ENCODE measurements at regions not wholly inside any gene's neighbourhood (a gene's known extent, or its start where the extent isn't known, plus 50 kb on each side); places are given as distances from the start of the nearest gene placed in this dataset.
"Not testable (repeated sequence)": the region's sequence is repeated elsewhere in the genome, so short reads cannot be mapped to it uniquely, and the experiment has no call there.

- no peak for DNase-seq (ENCODE audit: low read depth, low spot score)
Measured at GRCh38 chr2:219832904-219833303, 205.5 kb downstream of the SLC4A3 start.

GRCh38 chr2:219835493-219835892 lies 208.1 kb downstream of the SLC4A3 start:
- DNase-seq (ENCODE audit: low read depth, low spot score): no peak

- no peak for DNase-seq (ENCODE audit: low read depth, low spot score)
Measured at GRCh38 chr2:219836647-219837177, 209.3 kb downstream of the SLC4A3 start.

- DNase-seq (ENCODE audit: low read depth, low spot score): no peak
Measured at GRCh38 chr2:219844401-219845091, 217.1 kb downstream of the SLC4A3 start.

GRCh38 chr2:219848882-219849281 lies 221.5 kb downstream of the SLC4A3 start:
- no peak for DNase-seq (ENCODE audit: low read depth, low spot score)

GRCh38 chr2:219851169-219851568 lies 223.7 kb downstream of the SLC4A3 start:
- DNase-seq (ENCODE audit: low read depth, low spot score): no peak

- DNase-seq (ENCODE audit: low read depth, low spot score): no peak
Measured at GRCh38 chr2:219851801-219852481, 224.5 kb downstream of the SLC4A3 start.

- no peak for DNase-seq (ENCODE audit: low read depth, low spot score)
Measured at GRCh38 chr2:219852626-219853025, 225.2 kb downstream of the SLC4A3 start.

- DNase-seq (ENCODE audit: low read depth, low spot score): no peak
Measured at GRCh38 chr2:219856602-219857001, 229.2 kb downstream of the SLC4A3 start.

GRCh38 chr2:219857751-219858150 lies 230.3 kb downstream of the SLC4A3 start:
- no peak for DNase-seq (ENCODE audit: low read depth, low spot score)

GRCh38 chr2:219861307-219861706 lies 233.9 kb downstream of the SLC4A3 start:
- DNase-seq (ENCODE audit: low read depth, low spot score): no peak

GRCh38 chr2:219864154-219864553 lies 236.7 kb downstream of the SLC4A3 start:
- no peak for DNase-seq (ENCODE audit: low read depth, low spot score)

- no peak for DNase-seq (ENCODE audit: low read depth, low spot score)
Measured at GRCh38 chr2:219868635-219869034, 241.2 kb downstream of the SLC4A3 start.

- no peak for DNase-seq (ENCODE audit: low read depth, low spot score)
Measured at GRCh38 chr2:219870041-219870440, 242.6 kb downstream of the SLC4A3 start.

GRCh38 chr2:219871351-219871750 lies 243.9 kb downstream of the SLC4A3 start:
- no peak for DNase-seq (ENCODE audit: low read depth, low spot score)

- DNase-seq (ENCODE audit: low read depth, low spot score): no peak
Measured at GRCh38 chr2:219875036-219875435, 247.6 kb downstream of the SLC4A3 start.

- not testable (repeated sequence) for DNase-seq (ENCODE audit: low read depth, low spot score)
Measured at GRCh38 chr2:219875986-219876385, 248.6 kb downstream of the SLC4A3 start.

- no peak for DNase-seq (ENCODE audit: low read depth, low spot score)
Measured at GRCh38 chr2:219876931-219877330, 249.5 kb downstream of the SLC4A3 start.

GRCh38 chr2:219877728-219878127 lies 250.3 kb downstream of the SLC4A3 start:
- DNase-seq (ENCODE audit: low read depth, low spot score): no peak

- no peak for DNase-seq (ENCODE audit: low read depth, low spot score)
Measured at GRCh38 chr2:219878516-219878915, 251.1 kb downstream of the SLC4A3 start.

- no peak for DNase-seq (ENCODE audit: low read depth, low spot score)
Measured at GRCh38 chr2:219881851-219882250, 254.4 kb downstream of the SLC4A3 start.

GRCh38 chr2:219886615-219887014 lies 259.2 kb downstream of the SLC4A3 start:
- DNase-seq (ENCODE audit: low read depth, low spot score): no peak

- no peak for DNase-seq (ENCODE audit: low read depth, low spot score)
Measured at GRCh38 chr2:219887870-219888269, 260.4 kb downstream of the SLC4A3 start.
